Peyer's patch (tissue), 4 donors: ENCODE measurements at regions not wholly inside any gene's neighbourhood (a gene's known extent, or its start where the extent isn't known, plus 50 kb on each side); places are given as distances from the start of the nearest gene placed in this dataset.

Source experiments
- POLR2A ChIP-seq, 2 donors: fragments of 450-650 bp; IDR thresholded peaks; one replicate each; pipeline ENCODE4 v1.5.1; 2017; ENCODE audit warnings: antibody characterized with exemption in 2 of 2, mild to moderate bottlenecking in 2 of 2, moderate library complexity in 2 of 2
- TF ChIP-seq, protein P1 (sequence below), 6 experiments: fragments of 450-650 bp in 4 of 6; fragments of 200-600 bp in 2 of 6; sonication (generic) in 1 of 6; IDR thresholded peaks; one replicate each; pipeline ENCODE4 v1.5.1; 2017 to 2019; ENCODE audit warnings: antibody characterized with exemption in 6 of 6, mild to moderate bottlenecking in 3 of 6, moderate library complexity in 1 of 6

DNA sequence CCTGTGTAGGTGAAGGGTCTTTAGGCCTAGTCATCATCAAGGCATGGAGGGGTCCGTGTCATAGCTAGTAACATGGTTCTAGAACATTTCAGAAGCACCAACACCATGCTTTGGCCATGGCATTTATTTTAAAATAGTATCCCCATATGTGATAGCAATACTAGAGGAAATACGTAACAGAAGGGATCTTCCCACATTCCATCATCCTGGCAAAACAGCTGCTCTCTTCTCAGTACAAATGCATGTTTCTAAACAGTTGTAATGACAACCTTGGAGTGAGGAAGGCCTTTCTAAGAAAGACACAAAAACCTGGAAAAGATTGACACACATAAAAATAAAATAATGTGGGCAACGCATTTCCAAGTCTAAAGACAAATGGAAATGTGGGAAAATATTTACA, 97.6 kb downstream of the GADD45G start:
- TF ChIP-seq, protein P1, sequence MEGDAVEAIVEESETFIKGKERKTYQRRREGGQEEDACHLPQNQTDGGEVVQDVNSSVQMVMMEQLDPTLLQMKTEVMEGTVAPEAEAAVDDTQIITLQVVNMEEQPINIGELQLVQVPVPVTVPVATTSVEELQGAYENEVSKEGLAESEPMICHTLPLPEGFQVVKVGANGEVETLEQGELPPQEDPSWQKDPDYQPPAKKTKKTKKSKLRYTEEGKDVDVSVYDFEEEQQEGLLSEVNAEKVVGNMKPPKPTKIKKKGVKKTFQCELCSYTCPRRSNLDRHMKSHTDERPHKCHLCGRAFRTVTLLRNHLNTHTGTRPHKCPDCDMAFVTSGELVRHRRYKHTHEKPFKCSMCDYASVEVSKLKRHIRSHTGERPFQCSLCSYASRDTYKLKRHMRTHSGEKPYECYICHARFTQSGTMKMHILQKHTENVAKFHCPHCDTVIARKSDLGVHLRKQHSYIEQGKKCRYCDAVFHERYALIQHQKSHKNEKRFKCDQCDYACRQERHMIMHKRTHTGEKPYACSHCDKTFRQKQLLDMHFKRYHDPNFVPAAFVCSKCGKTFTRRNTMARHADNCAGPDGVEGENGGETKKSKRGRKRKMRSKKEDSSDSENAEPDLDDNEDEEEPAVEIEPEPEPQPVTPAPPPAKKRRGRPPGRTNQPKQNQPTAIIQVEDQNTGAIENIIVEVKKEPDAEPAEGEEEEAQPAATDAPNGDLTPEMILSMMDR (IDR thresholded peaks at IDR 0.05) = no peak
- no peak for TF ChIP-seq POLR2A (IDR thresholded peaks at IDR 0.05)
